ENCODE measurements at regions not wholly inside any gene's neighbourhood (a gene's known extent, or its start where the extent isn't known, plus 50 kb on each side); places are given as distances from the start of the nearest gene placed in this dataset.

DNA sequence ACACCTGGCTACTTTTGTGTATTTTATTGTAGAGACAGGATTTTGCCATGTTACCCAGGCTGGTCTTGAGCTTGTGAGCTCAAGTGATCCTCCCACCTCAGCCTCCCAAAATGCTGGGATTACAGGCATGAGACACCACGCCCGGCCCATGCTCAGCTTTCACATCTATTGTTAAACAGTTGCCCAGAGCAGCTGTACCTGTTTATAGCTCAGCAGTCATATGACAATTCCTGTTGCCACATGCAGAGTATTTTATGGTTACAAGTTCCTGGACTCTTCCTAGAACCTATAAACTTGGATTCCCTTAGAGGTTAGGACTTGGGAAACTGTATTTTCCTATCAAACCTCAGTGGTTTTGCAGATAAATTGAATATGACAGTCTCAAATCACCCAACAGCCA is 188.3 kb upstream of the KCNG1 start:
- no peak overlapping the region for H3K4me3 ChIP-seq
- H3K4me1 ChIP-seq (ENCODE audit: insufficient read depth): no peaks in the 10 kb centered on the region
- TF ChIP-seq, protein P1, sequence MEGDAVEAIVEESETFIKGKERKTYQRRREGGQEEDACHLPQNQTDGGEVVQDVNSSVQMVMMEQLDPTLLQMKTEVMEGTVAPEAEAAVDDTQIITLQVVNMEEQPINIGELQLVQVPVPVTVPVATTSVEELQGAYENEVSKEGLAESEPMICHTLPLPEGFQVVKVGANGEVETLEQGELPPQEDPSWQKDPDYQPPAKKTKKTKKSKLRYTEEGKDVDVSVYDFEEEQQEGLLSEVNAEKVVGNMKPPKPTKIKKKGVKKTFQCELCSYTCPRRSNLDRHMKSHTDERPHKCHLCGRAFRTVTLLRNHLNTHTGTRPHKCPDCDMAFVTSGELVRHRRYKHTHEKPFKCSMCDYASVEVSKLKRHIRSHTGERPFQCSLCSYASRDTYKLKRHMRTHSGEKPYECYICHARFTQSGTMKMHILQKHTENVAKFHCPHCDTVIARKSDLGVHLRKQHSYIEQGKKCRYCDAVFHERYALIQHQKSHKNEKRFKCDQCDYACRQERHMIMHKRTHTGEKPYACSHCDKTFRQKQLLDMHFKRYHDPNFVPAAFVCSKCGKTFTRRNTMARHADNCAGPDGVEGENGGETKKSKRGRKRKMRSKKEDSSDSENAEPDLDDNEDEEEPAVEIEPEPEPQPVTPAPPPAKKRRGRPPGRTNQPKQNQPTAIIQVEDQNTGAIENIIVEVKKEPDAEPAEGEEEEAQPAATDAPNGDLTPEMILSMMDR (IDR thresholded peaks at IDR 0.05; ENCODE audit: poor library complexity): no peak
- no peak for TF ChIP-seq EZH2 (IDR thresholded peaks at IDR 0.05; ENCODE audit: borderline replicate concordance)
- TF ChIP-seq EZH2phosphoT487 (IDR thresholded peaks at IDR 0.05; ENCODE audit: low read depth, severe bottlenecking, unreplicated experiment): no peak
- H2AFZ ChIP-seq: no peak overlapping the region
- no peak overlapping the region for H3K27ac ChIP-seq
- no peak for DNase-seq (ENCODE audit: low spot score)
- H3K27me3 ChIP-seq: no peaks in the 10 kb centered on the region
- 75% methylated on average over 2 of the region's 2 CpGs for WGBS (ENCODE audit: low lambda C conversion rate, missing lambda C conversion rate)
- no peaks in the 10 kb centered on the region for H4K20me1 ChIP-seq (ENCODE audit: insufficient read depth, poor library complexity, severe bottlenecking)
- no peaks in the 10 kb centered on the region for H3K79me2 ChIP-seq
- no peaks in the 10 kb centered on the region for H3K9me3 ChIP-seq (ENCODE audit: low read depth)
- H3K9me2 ChIP-seq (replicated peaks; ENCODE audit: insufficient read depth): no peaks in the 10 kb centered on the region
- H3K36me3 ChIP-seq (replicated peaks; ENCODE audit: insufficient read depth, low read depth): no peaks in the 10 kb centered on the region
- no peak overlapping the region for H3K4me2 ChIP-seq

DNA sequence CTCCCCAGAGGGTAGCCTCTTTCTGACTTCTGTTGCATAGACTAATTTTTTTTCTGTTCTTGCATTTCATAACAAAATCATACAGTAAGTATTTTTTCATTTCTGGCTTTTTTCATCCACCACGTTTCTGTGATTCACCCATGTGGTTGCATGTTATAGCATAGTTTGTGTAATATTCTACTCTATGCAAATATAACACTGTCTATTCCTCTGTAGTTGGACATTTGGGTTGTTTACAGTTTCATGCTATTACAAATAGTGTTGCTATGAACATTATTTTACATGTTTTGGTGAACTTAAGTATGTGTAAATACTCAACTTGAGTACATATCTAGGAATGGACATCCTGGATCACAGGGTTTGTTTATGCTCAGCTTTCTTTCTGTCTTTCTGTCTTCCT is 187.2 kb upstream of the KCNG1 start:
- Histone ChIP-seq H3K4me1 (ENCODE audit: insufficient read depth) (no peaks in the 10 kb centered on the region), H4K20me1 (ENCODE audit: insufficient read depth, poor library complexity, severe bottlenecking) (no peaks in the 10 kb centered on the region), H3K4me3 (no peak overlapping the region), H3K9me2 (replicated peaks; ENCODE audit: insufficient read depth) (no peaks in the 10 kb centered on the region), H3K36me3 (replicated peaks; ENCODE audit: insufficient read depth, low read depth) (no peaks in the 10 kb centered on the region), H2AFZ (no peak overlapping the region), H3K27ac (no peak overlapping the region), H3K9me3 (ENCODE audit: low read depth) (no peaks in the 10 kb centered on the region), H3K4me2 (no peak overlapping the region), H3K27me3 (no peaks in the 10 kb centered on the region), H3K79me2 (no peaks in the 10 kb centered on the region)
- WGBS (ENCODE audit: low lambda C conversion rate, missing lambda C conversion rate): 70% methylated on average over 1 of the region's 1 CpG
- no peak for DNase-seq (ENCODE audit: low spot score)
- TF ChIP-seq, protein P1 (IDR thresholded peaks at IDR 0.05; ENCODE audit: poor library complexity): no peak
- TF ChIP-seq EZH2phosphoT487 (IDR thresholded peaks at IDR 0.05; ENCODE audit: low read depth, severe bottlenecking, unreplicated experiment): no peak
- TF ChIP-seq EZH2 (IDR thresholded peaks at IDR 0.05; ENCODE audit: borderline replicate concordance): no peak

GRCh38 chr20:51208162-51208561 is 185.3 kb upstream of the KCNG1 start:
- H3K27ac ChIP-seq: no peak overlapping the region
- no peaks in the 10 kb centered on the region for H3K36me3 ChIP-seq (replicated peaks; ENCODE audit: insufficient read depth, low read depth)
- no peaks in the 10 kb centered on the region for H3K79me2 ChIP-seq
- no peaks in the 10 kb centered on the region for H3K9me3 ChIP-seq (ENCODE audit: low read depth)
- H3K4me1 ChIP-seq (ENCODE audit: insufficient read depth): no peaks in the 10 kb centered on the region
- no peaks in the 10 kb centered on the region for H4K20me1 ChIP-seq (ENCODE audit: insufficient read depth, poor library complexity, severe bottlenecking)
- WGBS (ENCODE audit: low lambda C conversion rate, missing lambda C conversion rate): 63% methylated on average over 3 of the region's 3 CpGs
- TF ChIP-seq EZH2phosphoT487 (IDR thresholded peaks at IDR 0.05; ENCODE audit: low read depth, severe bottlenecking, unreplicated experiment) (no peak), EZH2 (IDR thresholded peaks at IDR 0.05; ENCODE audit: borderline replicate concordance) (no peak)
- TF ChIP-seq, protein P1 (IDR thresholded peaks at IDR 0.05; ENCODE audit: poor library complexity): no peak
- H2AFZ ChIP-seq: no peak overlapping the region
- no peaks in the 10 kb centered on the region for H3K9me2 ChIP-seq (replicated peaks; ENCODE audit: insufficient read depth)
- no peak overlapping the region for H3K4me3 ChIP-seq
- H3K4me2 ChIP-seq: no peak overlapping the region
- H3K27me3 ChIP-seq: no peaks in the 10 kb centered on the region
- no peak for DNase-seq (ENCODE audit: low spot score)

All from hepatocyte (in vitro differentiated cells).